ENCODE measurements at regions not wholly inside any gene's neighbourhood (a gene's known extent, or its start where the extent isn't known, plus 50 kb on each side); places are given as distances from the start of the nearest gene placed in this dataset.

GRCh38 chr18:27544206-27544605 lies 359.1 kb upstream of the CHST9 start:
- peaks cover 8% of the 10 kb centered on the region for H3K4me1 ChIP-seq
- no peaks in the 10 kb centered on the region for H3K36me3 ChIP-seq (ENCODE audit: insufficient read depth in 1 of 2, low read depth in 1 of 2)
- H3K4me3 ChIP-seq, result no peak overlapping the region
- ATAC-seq (no peak), DNase-seq (no peak)
- H3K9me3 ChIP-seq, result no peaks in the 10 kb centered on the region
- H3K27me3 ChIP-seq (ENCODE audit: insufficient read depth in 3 of 3, low read length in 2 of 3), result no peaks in the 10 kb centered on the region
- no peak for TF ChIP-seq CTCF (IDR thresholded peaks at IDR 0.05)
- intact Hi-C loops (cut with DNase I), result no loop called here
- H3K27ac ChIP-seq, result no peak overlapping the region

GRCh38 chr18:27541293-27541692 lies 356.2 kb upstream of the CHST9 start:
- WGBS, 3 donors, result 13 to 60% (median 30%) methylated on average over 3 of the region's 3 CpGs

GRCh38 chr18:27540111-27540510 lies 355.0 kb upstream of the CHST9 start:
- WGBS, 3 donors, result 24 to 40% (median 29%) methylated on average over 6 of the region's 6 CpGs
- peaks cover 8% of the 10 kb centered on the region for H3K4me1 ChIP-seq
- H3K9me3 ChIP-seq, result no peaks in the 10 kb centered on the region
- no peak for DNase-seq
- no peak for TF ChIP-seq CTCF (IDR thresholded peaks at IDR 0.05)
- H3K27me3 ChIP-seq (ENCODE audit: insufficient read depth in 3 of 3, low read length in 2 of 3), result no peaks in the 10 kb centered on the region
- H3K4me3 ChIP-seq, result peak overlapping the region; percentile 16
- H3K36me3 ChIP-seq (ENCODE audit: insufficient read depth in 1 of 2, low read depth in 1 of 2), result no peaks in the 10 kb centered on the region
- peak in 3 of 4 donors; percentile 39 to 59 (median 48) for ATAC-seq
- peak overlapping the region; percentile 44 for H3K27ac ChIP-seq
- intact Hi-C loops (cut with DNase I), result no loop called here

More at GRCh38 chr18:27541293-27541692, 356.2 kb upstream of the CHST9 start:
- DNase-seq, result no peak
- peak in 2 of 4 donors; percentile 60 to 73 for ATAC-seq
- intact Hi-C loops (cut with DNase I), result no loop called here
- peak overlapping the region; percentile 44 for H3K27ac ChIP-seq
- H3K36me3 ChIP-seq (ENCODE audit: insufficient read depth in 1 of 2, low read depth in 1 of 2), result no peaks in the 10 kb centered on the region
- H3K9me3 ChIP-seq, result no peaks in the 10 kb centered on the region
- no peak for TF ChIP-seq CTCF (IDR thresholded peaks at IDR 0.05)
- H3K27me3 ChIP-seq (ENCODE audit: insufficient read depth in 3 of 3, low read length in 2 of 3), result no peaks in the 10 kb centered on the region
- H3K4me3 ChIP-seq, result peak overlapping the region; percentile 25
- peaks cover 8% of the 10 kb centered on the region for H3K4me1 ChIP-seq

GRCh38 chr18:27528925-27529521 lies 343.9 kb upstream of the CHST9 start:
- peaks cover 3% of the 10 kb centered on the region for H3K4me1 ChIP-seq
- H3K9me3 ChIP-seq, result peaks cover 4% of the 10 kb centered on the region
- no peaks in the 10 kb centered on the region for H3K36me3 ChIP-seq (ENCODE audit: insufficient read depth in 1 of 2, low read depth in 1 of 2)
- DNase-seq, result no peak
- H3K27me3 ChIP-seq (ENCODE audit: insufficient read depth in 3 of 3, low read length in 2 of 3), result no peaks in the 10 kb centered on the region
- H3K4me3 ChIP-seq, result no peak overlapping the region
- WGBS, 3 donors, result 39 to 82% (median 53%) methylated on average over 2 of the region's 2 CpGs
- no peak for TF ChIP-seq CTCF (IDR thresholded peaks at IDR 0.05)
- H3K27ac ChIP-seq, result no peak overlapping the region
- intact Hi-C loops (cut with DNase I), result no loop called here
- ATAC-seq, result no peak

GRCh38 chr18:27527856-27528255 lies 342.7 kb upstream of the CHST9 start:
- no peaks in the 10 kb centered on the region for H3K27me3 ChIP-seq (ENCODE audit: insufficient read depth in 3 of 3, low read length in 2 of 3)
- H3K4me3 ChIP-seq, result no peak overlapping the region
- no peak for TF ChIP-seq CTCF (IDR thresholded peaks at IDR 0.05)
- DNase-seq (no peak), ATAC-seq (no peak)
- intact Hi-C loops (cut with DNase I), result no loop called here
- no peak overlapping the region for H3K27ac ChIP-seq
- H3K36me3 ChIP-seq (ENCODE audit: insufficient read depth in 1 of 2, low read depth in 1 of 2), result no peaks in the 10 kb centered on the region
- peaks cover 3% of the 10 kb centered on the region for H3K4me1 ChIP-seq
- H3K9me3 ChIP-seq, result peaks cover 4% of the 10 kb centered on the region
- WGBS, 3 donors, result 26 to 32% (median 31%) methylated on average over 3 of the region's 3 CpGs

All from psoas muscle (tissue), 7 donors.